ENCODE measurements at regions not wholly inside any gene's neighbourhood (a gene's known extent, or its start where the extent isn't known, plus 50 kb on each side); places are given as distances from the start of the nearest gene placed in this dataset.
A peak's percentile ranks its signal among the peaks of the same experiment; 100 is the strongest.

- no peak for TF ChIP-seq CTCF (IDR thresholded peaks at IDR 0.05; ENCODE audit: borderline replicate concordance, insufficient read depth, low read depth, low read length)
- no peak overlapping the region for H3K4me3 ChIP-seq (ENCODE audit: low read depth, low read length)
Measured at GRCh38 chr2:16791496-16791895, 125.9 kb upstream of the CYRIA start.

- H3K4me3 ChIP-seq (ENCODE audit: low read depth, low read length): no peak overlapping the region
- TF ChIP-seq CTCF (IDR thresholded peaks at IDR 0.05; ENCODE audit: borderline replicate concordance, insufficient read depth, low read depth, low read length): no peak
Measured at GRCh38 chr2:16785149-16785548, 119.5 kb upstream of the CYRIA start.

GRCh38 chr2:16784652-16785051 lies 119.0 kb upstream of the CYRIA start:
- no peak for TF ChIP-seq CTCF (IDR thresholded peaks at IDR 0.05; ENCODE audit: borderline replicate concordance, insufficient read depth, low read depth, low read length)
- no peak overlapping the region for H3K4me3 ChIP-seq (ENCODE audit: low read depth, low read length)

GRCh38 chr2:16777123-16777870 lies 111.7 kb upstream of the CYRIA start:
- no peak for TF ChIP-seq CTCF (IDR thresholded peaks at IDR 0.05; ENCODE audit: borderline replicate concordance, insufficient read depth, low read depth, low read length)
- no peak overlapping the region for H3K4me3 ChIP-seq (ENCODE audit: low read depth, low read length)

GRCh38 chr2:16775899-16776231 lies 110.2 kb upstream of the CYRIA start:
- TF ChIP-seq CTCF (IDR thresholded peaks at IDR 0.05; ENCODE audit: borderline replicate concordance, insufficient read depth, low read depth, low read length): no peak
- H3K4me3 ChIP-seq (ENCODE audit: low read depth, low read length): no peak overlapping the region

- TF ChIP-seq CTCF (IDR thresholded peaks at IDR 0.05; ENCODE audit: borderline replicate concordance, insufficient read depth, low read depth, low read length): 0 out of 2 replicates have a peak, but pooled peaks have one; percentile 5
- no peak overlapping the region for H3K4me3 ChIP-seq (ENCODE audit: low read depth, low read length)
Measured at GRCh38 chr2:16774980-16775898, 109.6 kb upstream of the CYRIA start.
